HepG2 (cell line): ENCODE measurements at regions not wholly inside any gene's neighbourhood (a gene's known extent, or its start where the extent isn't known, plus 50 kb on each side); places are given as distances from the start of the nearest gene placed in this dataset.

Experiments
- ATAC-seq: fragments of 200-7000 bp; cut with Tn5 transposase; 3 replicates; pipeline ENCODE4 v1.9.1; 2020; ENCODE audit warnings: mild to moderate bottlenecking, moderate library complexity
- BruUV-seq: library from RNA; stranded (reverse); fragments of 400-500 nt; replicated peaks from 2 replicates; lab custom pipeline; 2021; lab: Mats Ljungman, UMichigan
- CTCF ChIA-PET: fragments of 300-600 bp; formaldehyde crosslinking; extraction: SDS; loops from one replicate; lab custom pipeline; 2021; ENCODE audit warnings: low total read pairs, inconsistent platforms, low intra/inter-chr PET ratio; lab: Yijun Ruan, JAX
- POLR2A ChIA-PET: fragments of 350-600 bp; sonication (Branson Sonifier 250); formaldehyde crosslinking; loops from one replicate; lab custom pipeline; 2020; ENCODE audit warnings: antibody characterized with exemption, inconsistent platforms; lab: Yijun Ruan, JAX
- DNase-seq: peaks from one replicate; pipeline ENCODE4 v3.0.0-alpha.2; 2015; ENCODE audit warnings: low spot score
- FAIRE-seq: peaks from 3 replicates; lab custom pipeline; 2011; peaks lifted over from hg19 to GRCh38; lab: Jason Lieb, UNC
- H2AFZ ChIP-seq: one replicate; pipeline ENCODE4 v1.6.1; 2011; ENCODE audit warnings: low read length, inconsistent platforms
- H3K27ac ChIP-seq: fragments of 300-600 bp; 3 replicates; pipeline ENCODE4 v1.8.0; 2011; ENCODE audit warnings: mixed run types, mild to moderate bottlenecking, mixed read lengths, low read length, inconsistent platforms; ENCODE audit not compliant: insufficient read depth; ENCODE audit errors: extremely low read length
- H3K27me3 ChIP-seq, 2 experiments: fragments of 200-600 bp in 1 of 2; 2 replicates in 1 of 2; 3 replicates in 1 of 2; pipeline versions ENCODE4 v1.6.0 to v1.8.0; 2011; ENCODE audit warnings: low read length in 2 of 2, mild to moderate bottlenecking in 2 of 2, moderate library complexity in 2 of 2, inconsistent platforms in 1 of 2; ENCODE audit not compliant: insufficient read depth in 2 of 2, control insufficient read depth in 1 of 2
- H3K36me3 ChIP-seq, 2 experiments: fragments of 200-600 bp in 1 of 2; replicated peaks in 1 of 2; 2 replicates in 1 of 2; 3 replicates in 1 of 2; pipeline versions ENCODE4 v1.5.1 to v1.8.0; 2011; ENCODE audit warnings: low read length in 2 of 2, inconsistent platforms in 1 of 2; ENCODE audit not compliant: insufficient read depth in 2 of 2, control insufficient read depth in 1 of 2
- H3K4me1 ChIP-seq: 2 replicates; pipeline ENCODE4 v1.5.1; 2012; ENCODE audit warnings: low read length, inconsistent platforms; ENCODE audit not compliant: insufficient read depth
- H3K4me2 ChIP-seq: 2 replicates; pipeline ENCODE4 v1.6.0; 2011; ENCODE audit warnings: low read depth, low read length, inconsistent platforms
- H3K4me3 ChIP-seq, 3 experiments: fragments of 200-600 bp in 1 of 3; sonication (generic), shearing (Covaris generic) in 1 of 3; replicated peaks in 1 of 3; 2 replicates each; pipeline ENCODE4 v1.5.1; 2011 to 2016; ENCODE audit warnings: low read length in 3 of 3, inconsistent platforms in 2 of 3, low read depth in 2 of 3, mild to moderate bottlenecking in 2 of 3, control low read depth in 1 of 3, mixed read lengths in 1 of 3; ENCODE audit not compliant: insufficient read depth in 1 of 3
- H3K79me2 ChIP-seq: one replicate; pipeline ENCODE4 v1.6.1; 2011; ENCODE audit warnings: low read length, inconsistent platforms; ENCODE audit not compliant: insufficient read depth
- H3K9ac ChIP-seq: 2 replicates; pipeline ENCODE4 v1.6.0; 2011; ENCODE audit warnings: mild to moderate bottlenecking, low read depth, low read length, inconsistent platforms; ENCODE audit not compliant: insufficient read depth
- H3K9me3 ChIP-seq: 2 replicates; pipeline ENCODE4 v1.5.1; 2012; ENCODE audit warnings: mild to moderate bottlenecking, low read length
- H4K20me1 ChIP-seq: 2 replicates; pipeline ENCODE4 v1.6.0; 2011; ENCODE audit warnings: inconsistent platforms, mild to moderate bottlenecking, low read length, moderate library complexity; ENCODE audit not compliant: insufficient read depth
- ATF7-NPFF ChIP-seq: sonication (generic); formaldehyde crosslinking; IDR thresholded peaks from 2 replicates; pipeline ENCODE4 v1.8.1; 2023; ENCODE audit warnings: mild to moderate bottlenecking, low read depth, missing genetic modification reagents, moderate library complexity
- FLYWCH1 ChIP-seq: sonication (generic); formaldehyde crosslinking; IDR thresholded peaks from 2 replicates; pipeline ENCODE4 v1.8.1; 2023; ENCODE audit warnings: mild to moderate bottlenecking, missing genetic modification reagents
- RARA ChIP-seq: IDR thresholded peaks from 2 replicates; pipeline ENCODE4 v1.6.1; 2016; ENCODE audit warnings: missing genetic modification reagents, missing compliant biosample characterization
- SMAD9 ChIP-seq: sonication (generic); formaldehyde crosslinking; IDR thresholded peaks from 2 replicates; pipeline ENCODE4 v1.5.1; 2020; ENCODE audit warnings: mild to moderate bottlenecking, missing genetic modification reagents
- SRSF1 ChIP-seq: fragments of 200-400 bp; formaldehyde crosslinking; optimal IDR thresholded peaks from 2 replicates; pipeline ENCODE3; 2017; ENCODE audit warnings: mild to moderate bottlenecking, low read depth, low read length, moderate library complexity
- TRIM22 ChIP-seq: fragments of 450-650 bp; IDR thresholded peaks from 2 replicates; pipeline ENCODE4 v1.6.1; 2017
- ZNF318 ChIP-seq: sonication (generic); formaldehyde crosslinking; IDR thresholded peaks from 2 replicates; pipeline ENCODE4 v1.4.0; 2020; ENCODE audit warnings: mild to moderate bottlenecking, missing genetic modification reagents
- ZNF335 ChIP-seq: sonication (generic); formaldehyde crosslinking; IDR thresholded peaks from 2 replicates; pipeline ENCODE4 v1.4.0; 2020; ENCODE audit warnings: missing genetic modification reagents
- WGBS: methylation state at CpG from one replicate; pipeline ENCODE4 v1.1.6; 2017; ENCODE audit warnings: low lambda C conversion rate; 5-methylcytosine and 5-hydroxymethylcytosine counted together
- in situ Hi-C: cut with HindIII; loops from 2 replicates; pipeline ENCODE4 v1.10.0; 2017; ENCODE audit warnings: low pct_unique_long_range_greater_than_20kb; ENCODE audit not compliant: extremely low pct_ligation_motif_present
- intact Hi-C: fragments of 100-400 bp; cut with micrococcal nuclease; formaldehyde crosslinking; loops from one replicate; pipeline ENCODE4 v1.10.0; 2022; ENCODE audit not compliant: unreplicated experiment

- no peaks in the 10 kb centered on the region for H3K36me3 ChIP-seq
- ATAC-seq = no peak
- H3K4me2 ChIP-seq = no peak overlapping the region
- H4K20me1 ChIP-seq = no peaks in the 10 kb centered on the region
- WGBS = 5% methylated on average over 2 of the region's 2 CpGs
- no TSS peak for BruUV-seq
- no peaks in the 10 kb centered on the region for H3K4me1 ChIP-seq
- in situ Hi-C loops (no loop called here), intact Hi-C loops (no loop called here)
- no peak for DNase-seq
- no peaks in the 10 kb centered on the region for H3K27me3 ChIP-seq
- H3K9ac ChIP-seq = no peak overlapping the region
- no peak overlapping the region for H3K27ac ChIP-seq
- H3K4me3 ChIP-seq = no peak overlapping the region
- H3K79me2 ChIP-seq = no peaks in the 10 kb centered on the region
- ChIA-PET POLR2A (no interaction called here), CTCF (no interaction called here)
- no peak overlapping the region for H2AFZ ChIP-seq
- TF ChIP-seq SMAD9 (CRISPR knock-in tag) = no peak
- no peak for TF ChIP-seq SRSF1
- no peak for TF ChIP-seq TRIM22
- no peak for TF ChIP-seq FLYWCH1 (CRISPR knock-in tag)
- no peak for TF ChIP-seq ZNF335 (CRISPR knock-in tag)
- no peak for TF ChIP-seq RARA
- no peak for TF ChIP-seq ATF7-NPFF (CRISPR knock-in tag)
- TF ChIP-seq ZNF318 (CRISPR knock-in tag) = no peak
- peaks cover 56% of the 10 kb centered on the region for H3K9me3 ChIP-seq
- no peak for FAIRE-seq
Observed at GRCh38 chr10:8794860-8795259, 740.4 kb downstream of the GATA3 start.
